ENCODE measurements at regions not wholly inside any gene's neighbourhood (a gene's known extent, or its start where the extent isn't known, plus 50 kb on each side); places are given as distances from the start of the nearest gene placed in this dataset.

GRCh38 chr13:22198001-22198400, 527.1 kb downstream of the FGF9 start:
- no peak for DNase-seq

GRCh38 chr13:22198641-22199217, 527.9 kb downstream of the FGF9 start:
- no peak for DNase-seq

GRCh38 chr13:22200440-22200839, 529.6 kb downstream of the FGF9 start:
- DNase-seq: no peak

- no peak for DNase-seq
These were observed 530.6 kb downstream of the FGF9 start for GRCh38 chr13:22201375-22201925.

DNA sequence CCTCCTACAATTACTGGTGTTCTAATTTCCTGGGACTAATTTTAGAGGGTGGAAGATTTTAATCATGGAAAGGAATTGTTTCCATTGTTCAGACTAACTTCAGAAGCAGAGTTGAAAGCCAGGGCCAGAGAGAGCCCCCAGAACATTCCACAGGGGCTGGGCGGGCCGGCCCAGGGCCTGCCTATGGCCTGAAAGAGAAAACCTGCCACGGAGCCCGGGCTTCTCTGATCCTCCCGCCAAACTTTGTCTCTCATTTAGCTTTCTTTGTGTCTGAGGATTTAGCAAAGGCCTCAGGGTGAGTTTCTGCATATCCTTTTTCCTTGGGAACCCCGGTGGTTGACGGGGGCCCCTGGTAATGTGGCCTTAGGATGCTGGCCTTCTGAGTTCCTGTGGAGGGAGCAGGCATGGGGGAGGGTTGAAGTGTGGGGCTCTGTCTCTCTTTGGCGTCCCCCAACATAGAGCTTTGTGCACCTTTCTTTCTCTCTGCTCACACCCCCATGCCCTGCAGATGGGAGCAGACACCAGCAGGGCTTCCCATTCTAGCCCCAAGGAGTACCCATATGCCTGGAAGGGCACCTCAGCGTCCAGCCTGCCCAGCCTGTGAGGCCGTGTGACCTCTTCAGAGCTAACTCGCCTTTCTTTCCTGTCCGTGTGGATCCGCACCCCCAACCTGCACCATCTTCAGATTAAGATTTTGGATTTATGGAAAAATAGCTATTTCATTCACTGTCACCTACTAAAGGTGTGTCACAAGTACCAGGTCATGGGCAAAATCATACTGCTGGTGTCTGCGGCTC, 539.5 kb downstream of the FGF9 start:
- no peak for DNase-seq

- no peak for DNase-seq
These were observed 541.0 kb downstream of the FGF9 start for GRCh38 chr13:22211876-22212275.

DNA sequence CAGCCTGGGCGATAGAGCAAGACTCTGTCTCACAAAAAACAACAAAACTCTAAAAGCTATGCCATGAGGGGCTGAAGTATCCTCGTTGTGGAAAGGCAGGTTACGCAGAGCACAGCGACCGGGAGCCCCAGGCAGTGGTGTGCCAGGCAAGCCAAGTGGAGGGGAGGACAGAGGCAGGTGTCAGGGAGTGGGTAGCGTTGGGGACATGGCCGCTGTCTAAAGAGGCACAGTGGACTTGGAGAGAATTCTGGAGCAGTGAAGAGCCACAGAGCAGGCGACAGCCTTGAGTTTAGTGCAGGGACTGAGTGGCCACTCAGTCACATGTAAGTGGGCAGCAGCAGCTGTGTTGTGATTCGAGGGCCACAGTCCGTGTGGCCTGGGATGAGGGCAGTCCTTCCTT, 541.7 kb downstream of the FGF9 start:
- DNase-seq: no peak

GRCh38 chr13:22214184-22214583, 543.3 kb downstream of the FGF9 start:
- no peak for DNase-seq

GRCh38 chr13:22218797-22219196, 547.9 kb downstream of the FGF9 start:
- no peak for DNase-seq

DNA sequence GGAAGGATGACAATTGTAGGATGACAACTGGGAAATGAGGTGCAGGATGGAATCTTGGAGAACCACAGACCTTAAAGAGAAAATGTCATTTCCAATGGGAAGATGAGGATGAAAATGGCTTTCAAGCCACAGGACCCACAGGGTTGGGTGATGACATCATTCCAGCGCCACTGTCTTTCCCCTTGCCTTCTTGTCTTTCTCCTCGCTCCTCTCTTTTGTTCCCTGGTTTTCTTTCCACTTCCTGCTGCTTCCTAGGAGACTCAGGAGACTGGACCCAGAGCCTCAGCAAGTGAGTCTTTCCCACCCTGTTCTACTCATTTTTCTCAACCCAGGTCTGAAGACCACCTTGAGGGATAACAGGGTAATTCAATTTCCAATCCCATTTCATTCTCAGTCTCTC, 548.8 kb downstream of the FGF9 start:
- DNase-seq: no peak

- no peak for DNase-seq
These were observed 549.6 kb downstream of the FGF9 start for GRCh38 chr13:22220151-22221135.

DNA sequence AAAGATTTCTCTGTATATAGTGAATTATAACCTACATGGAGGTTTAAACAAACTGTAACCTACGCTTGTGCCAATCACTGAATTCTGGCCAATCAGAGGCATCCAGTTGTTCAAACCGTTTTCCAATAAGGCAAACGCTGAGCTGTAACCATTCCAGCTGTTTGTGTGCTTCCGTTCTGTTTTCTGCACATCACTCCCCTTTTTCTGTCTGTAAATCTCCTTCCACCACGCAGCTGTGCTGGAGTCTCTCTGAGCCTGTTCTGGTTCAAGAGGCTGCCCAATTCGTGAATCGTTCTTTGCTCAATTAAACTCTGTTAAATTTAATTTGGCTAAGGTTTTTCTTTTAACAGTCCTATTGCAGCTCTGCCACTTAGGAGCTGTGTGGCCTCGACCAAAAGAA, 552.5 kb downstream of the FGF9 start:
- no peak for DNase-seq

DNA sequence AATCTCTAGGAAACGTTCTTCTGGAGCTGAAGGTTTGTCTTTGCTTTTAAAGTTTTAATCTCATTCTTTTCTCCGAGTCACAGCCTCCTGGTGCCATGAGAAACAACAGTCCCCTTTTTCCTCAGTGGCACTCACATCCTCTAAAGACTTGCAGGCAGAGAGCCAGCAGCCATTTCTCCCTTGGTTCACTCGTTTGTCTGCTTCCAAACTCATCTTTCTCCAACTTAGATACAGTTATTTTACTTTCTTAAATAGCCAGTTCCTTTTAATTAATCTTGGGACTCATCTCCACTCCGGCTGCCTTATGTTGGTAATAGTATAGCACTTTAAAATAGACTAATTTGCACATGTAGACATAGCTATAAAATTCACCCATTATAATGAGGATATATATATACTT, 555.2 kb downstream of the FGF9 start:
- no peak for DNase-seq

GRCh38 chr13:22227895-22228294, 557.0 kb downstream of the FGF9 start:
- no peak for DNase-seq

GRCh38 chr13:22229916-22230315, 559.0 kb downstream of the FGF9 start:
- no peak for DNase-seq

DNA sequence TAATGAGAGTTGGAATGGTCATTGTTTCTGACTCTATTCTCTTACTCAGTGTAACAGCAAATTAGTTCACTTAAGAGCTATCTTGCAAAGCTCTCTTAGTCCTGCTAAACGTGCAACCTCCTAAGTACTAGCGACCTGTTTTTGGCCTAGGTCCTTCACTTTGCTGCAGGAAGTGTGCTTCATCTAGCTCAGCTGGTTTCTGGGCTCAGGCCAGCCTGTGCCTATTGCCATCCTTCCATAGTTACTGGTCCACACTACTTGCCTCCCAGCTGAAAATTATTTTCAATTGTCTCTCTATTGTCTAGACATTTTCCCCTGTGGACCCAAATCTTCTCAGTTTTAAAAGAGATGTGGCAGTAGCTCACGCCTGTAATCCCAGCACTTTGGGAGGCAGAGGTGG, 561.3 kb downstream of the FGF9 start:
- DNase-seq: no peak

DNA sequence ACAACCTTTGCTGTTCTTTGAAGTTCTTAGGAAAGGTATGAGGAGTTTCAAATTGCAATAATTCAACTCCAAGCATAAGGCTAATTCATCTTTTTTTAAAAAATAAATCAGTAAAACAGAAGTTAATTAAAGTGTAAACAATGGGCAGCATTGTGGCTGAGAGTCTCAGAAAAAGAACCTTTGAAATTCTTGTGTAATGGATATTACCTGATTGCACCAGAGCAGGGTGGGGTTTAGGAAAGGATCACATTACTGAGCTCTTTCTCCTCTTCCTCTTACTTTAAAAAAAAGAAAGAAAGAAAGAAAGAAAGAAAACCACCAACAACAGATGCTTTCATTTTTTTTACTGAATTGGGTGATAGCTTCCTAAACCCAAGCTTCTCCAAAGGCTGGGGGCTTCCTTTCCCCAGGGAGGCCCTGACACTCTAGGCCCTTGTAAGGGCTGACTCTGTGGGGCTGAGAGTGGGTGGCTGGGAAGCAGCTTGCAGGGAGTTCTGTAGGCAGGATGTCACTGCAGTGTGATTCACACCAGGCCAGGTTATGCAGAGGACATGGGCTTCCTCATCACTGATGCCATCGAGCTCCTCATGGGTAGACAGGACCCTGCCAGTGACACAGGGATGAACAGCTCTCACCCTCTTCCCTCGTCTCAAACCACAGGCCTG, 564.5 kb downstream of the FGF9 start:
- DNase-seq: no peak

GRCh38 chr13:22235950-22236290, 565.0 kb downstream of the FGF9 start:
- no peak for DNase-seq

GRCh38 chr13:22238269-22238668, 567.4 kb downstream of the FGF9 start:
- DNase-seq: no peak

DNA sequence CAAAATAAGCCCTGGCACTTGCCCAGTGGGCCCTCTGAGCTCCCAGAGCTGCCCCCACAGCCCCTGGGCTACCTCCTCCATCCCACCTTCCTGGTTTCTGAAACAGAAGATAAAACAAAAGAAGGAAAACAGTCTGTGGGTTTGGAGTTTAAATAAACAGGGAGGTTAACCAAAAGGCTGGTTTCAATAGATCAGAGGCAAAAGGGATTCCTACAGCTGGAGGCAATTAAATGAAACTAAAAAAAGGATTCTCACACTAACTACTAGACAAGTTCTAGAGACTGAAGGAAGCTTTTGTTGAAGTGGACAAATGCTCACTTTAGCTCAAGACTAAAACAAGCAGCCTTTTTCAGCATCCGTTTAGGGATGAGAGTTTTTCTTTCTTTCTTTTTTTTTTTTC, 569.8 kb downstream of the FGF9 start:
- no peak for DNase-seq

DNA sequence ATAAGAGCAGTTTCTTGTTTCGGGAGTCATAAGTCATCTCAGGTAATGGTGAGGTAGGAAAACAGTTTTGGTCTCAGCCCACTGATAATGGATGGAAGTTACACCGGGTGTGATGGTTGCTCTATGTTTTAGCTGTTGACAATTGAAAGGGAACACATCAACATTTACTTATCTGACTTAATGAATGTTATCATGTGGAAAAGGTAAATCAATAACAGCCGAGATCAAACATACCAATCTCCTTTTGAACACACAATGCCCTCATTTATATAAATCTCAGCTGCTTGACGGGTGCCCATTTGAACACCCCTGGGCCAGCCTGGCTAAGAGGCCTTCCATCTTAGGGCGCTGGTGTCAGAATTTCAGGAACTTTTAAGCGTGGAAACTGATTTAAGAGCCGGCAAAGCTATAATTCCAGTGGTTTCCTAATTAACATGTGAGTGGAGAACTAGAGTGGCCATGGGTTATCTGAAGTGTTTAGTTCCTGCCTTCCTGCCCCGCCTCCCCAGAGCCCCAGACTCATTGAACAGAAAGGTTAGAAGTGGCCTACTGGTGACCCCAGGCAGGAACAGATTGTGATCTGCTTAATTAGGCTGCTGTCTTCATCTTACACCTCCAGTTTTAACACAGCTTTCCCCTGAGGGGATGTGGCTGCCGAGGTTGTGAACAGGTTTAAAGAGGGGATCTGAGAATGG, 572.7 kb downstream of the FGF9 start:
- no peak for DNase-seq

GRCh38 chr13:22252281-22252830, 581.5 kb downstream of the FGF9 start:
- no peak for DNase-seq
